Testis (tissue), 2 donors: ENCODE measurements at regions not wholly inside any gene's neighbourhood (a gene's known extent, or its start where the extent isn't known, plus 50 kb on each side); places are given as distances from the start of the nearest gene placed in this dataset.

Experiments used
- DNase-seq: peaks from one replicate; pipeline ENCODE4 v3.0.0-alpha.2; 2019
- H3K27ac ChIP-seq, 2 donors: fragments of 200-600 bp; sonication (generic); one replicate each; pipeline ENCODE4 v1.5.1; 2019
- H3K27me3 ChIP-seq: fragments of 200-600 bp; sonication (generic); one replicate; pipeline ENCODE4 v1.5.1; 2019
- H3K36me3 ChIP-seq: fragments of 200-600 bp; sonication (generic); one replicate; pipeline ENCODE4 v1.5.1; 2017; ENCODE audit warnings: low read depth; ENCODE audit errors: missing control alignments
- H3K4me1 ChIP-seq: fragments of 200-600 bp; sonication (generic); one replicate; pipeline ENCODE4 v1.5.1; 2019
- H3K4me3 ChIP-seq, 2 donors: fragments of 200-600 bp; sonication (generic); one replicate each; pipeline ENCODE4 v1.5.1; 2017 to 2019
- H3K9me3 ChIP-seq: fragments of 200-600 bp; sonication (generic); one replicate; pipeline ENCODE4 v1.5.1; 2017
- CTCF ChIP-seq, 3 experiments: fragments of 450-650 bp in 2 of 3; fragments of 200-600 bp in 1 of 3; sonication (generic) in 1 of 3; IDR thresholded peaks; one replicate each; pipeline ENCODE4 v1.5.1; 2016 to 2019; ENCODE audit warnings: antibody characterized with exemption in 3 of 3, mild to moderate bottlenecking in 2 of 3, moderate library complexity in 1 of 3
- POLR2A ChIP-seq: fragments of 450-650 bp; IDR thresholded peaks from one replicate; pipeline ENCODE4 v1.6.1; 2017; ENCODE audit warnings: antibody characterized with exemption, mild to moderate bottlenecking, moderate library complexity
- WGBS, 2 donors: methylation state at CpG; one replicate each; pipeline ENCODE4 v1.1.5; 2018; 5-methylcytosine and 5-hydroxymethylcytosine counted together
- intact Hi-C: fragments of 100-400 bp; cut with DNase I; formaldehyde crosslinking; loops from one replicate; pipeline ENCODE4 v1.15.1; 2023; ENCODE audit warnings: low total_unique reads

GRCh38 chr13:50200988-50201387 is 185.7 kb downstream of the KCNRG start:
- TF ChIP-seq CTCF (IDR thresholded peaks at IDR 0.05) = no peak
- TF ChIP-seq POLR2A = no peak
- Histone ChIP-seq H3K4me3 (no peak overlapping the region), H3K36me3 (no peaks in the 10 kb centered on the region), H3K9me3 (no peaks in the 10 kb centered on the region), H3K27ac (no peak overlapping the region), H3K27me3 (no peaks in the 10 kb centered on the region), H3K4me1 (no peaks in the 10 kb centered on the region)
- WGBS, 2 donors = 77 to 82% methylated on average over 3 of the region's 3 CpGs
- no peak for DNase-seq
- intact Hi-C loops = no loop called here

GRCh38 chr13:50202485-50202884 is 187.2 kb downstream of the KCNRG start:
- 79 to 85% methylated on average over 4 of the region's 4 CpGs for WGBS, 2 donors

GRCh38 chr13:50203256-50203941 is 188.2 kb downstream of the KCNRG start:
- DNase-seq = no peak
- Histone ChIP-seq H3K27ac (no peak overlapping the region), H3K4me1 (no peaks in the 10 kb centered on the region), H3K9me3 (no peaks in the 10 kb centered on the region), H3K4me3 (no peak overlapping the region), H3K36me3 (no peaks in the 10 kb centered on the region), H3K27me3 (no peaks in the 10 kb centered on the region)
- TF ChIP-seq CTCF (IDR thresholded peaks at IDR 0.05) = no peak
- no peak for TF ChIP-seq POLR2A
- intact Hi-C loops = no loop called here
- WGBS, 2 donors = 83 to 88% methylated on average over 1 of the region's 1 CpG

More at GRCh38 chr13:50202485-50202884, 187.2 kb downstream of the KCNRG start:
- Histone ChIP-seq H3K27me3 (no peaks in the 10 kb centered on the region), H3K4me3 (no peak overlapping the region), H3K9me3 (no peaks in the 10 kb centered on the region), H3K4me1 (no peaks in the 10 kb centered on the region), H3K36me3 (no peaks in the 10 kb centered on the region), H3K27ac (no peak overlapping the region)
- intact Hi-C loops = no loop called here
- no peak for DNase-seq
- no peak for TF ChIP-seq POLR2A
- TF ChIP-seq CTCF (IDR thresholded peaks at IDR 0.05) = no peak

- intact Hi-C loops = no loop called here
- Histone ChIP-seq H3K9me3 (no peaks in the 10 kb centered on the region), H3K27ac (no peak overlapping the region), H3K36me3 (no peaks in the 10 kb centered on the region), H3K27me3 (no peaks in the 10 kb centered on the region), H3K4me1 (peaks cover 3% of the 10 kb centered on the region), H3K4me3 (no peak overlapping the region)
- 92 to 95% methylated on average over 2 of the region's 2 CpGs for WGBS, 2 donors
- TF ChIP-seq POLR2A (no peak), CTCF (IDR thresholded peaks at IDR 0.05) (no peak)
- DNase-seq = no peak
Measured at GRCh38 chr13:50205581-50205980, 190.3 kb downstream of the KCNRG start.

- H3K27me3 ChIP-seq = no peaks in the 10 kb centered on the region
- no peak for TF ChIP-seq CTCF (IDR thresholded peaks at IDR 0.05)
- no peak for TF ChIP-seq POLR2A
- peak overlapping the region in 1 of 2 donors; percentile 21 for H3K27ac ChIP-seq
- intact Hi-C loops = no loop called here
- WGBS, 2 donors = 25 to 29% methylated on average over 9 of the region's 9 CpGs
- peak; percentile 36 for DNase-seq
- no peaks in the 10 kb centered on the region for H3K36me3 ChIP-seq
- H3K4me3 ChIP-seq = no peak overlapping the region
- H3K9me3 ChIP-seq = no peaks in the 10 kb centered on the region
- peaks cover 3% of the 10 kb centered on the region for H3K4me1 ChIP-seq
Measured at GRCh38 chr13:50208826-50209335, 193.6 kb downstream of the KCNRG start.
